Astrocyte of the spinal cord (primary cell): ENCODE measurements at regions not wholly inside any gene's neighbourhood (a gene's known extent, or its start where the extent isn't known, plus 50 kb on each side); places are given as distances from the start of the nearest gene placed in this dataset.

ENCODE experiments used
- DNase-seq: peaks from one replicate; pipeline ENCODE4 v3.0.0; 2011; ENCODE audit warnings: low read depth, low spot score
- H3K4me3 ChIP-seq: 2 replicates; pipeline ENCODE4 v1.5.1; 2011; ENCODE audit warnings: low read depth, mild to moderate bottlenecking, low read length, moderate library complexity
- CTCF ChIP-seq: IDR thresholded peaks from 2 replicates; pipeline ENCODE4 v1.5.1; 2012; ENCODE audit warnings: low read depth, mild to moderate bottlenecking, low read length, inconsistent platforms
- in situ Hi-C: cut with HindIII; loops from 2 replicates; pipeline ENCODE4 v1.10.0; 2017; ENCODE audit warnings: low sequenced_read_pairs

- DNase-seq = no peak
- in situ Hi-C loops = no loop called here
- no peak for TF ChIP-seq CTCF
- no peak overlapping the region for H3K4me3 ChIP-seq
These were observed 127.2 kb upstream of the LHX5 start for GRCh38 chr12:113598815-113599406.

GRCh38 chr12:113594967-113595366, 123.3 kb upstream of the LHX5 start:
- TF ChIP-seq CTCF = no peak
- in situ Hi-C loops = no loop called here
- H3K4me3 ChIP-seq = no peak overlapping the region
- no peak for DNase-seq

- no peak for TF ChIP-seq CTCF
- in situ Hi-C loops = no loop called here
- no peak for DNase-seq
- no peak overlapping the region for H3K4me3 ChIP-seq
These were observed 119.9 kb upstream of the LHX5 start for GRCh38 chr12:113591480-113591974.

- in situ Hi-C loops = no loop called here
- H3K4me3 ChIP-seq = no peak overlapping the region
- no peak for TF ChIP-seq CTCF
These were observed 117.8 kb upstream of the LHX5 start for GRCh38 chr12:113589437-113589836.

GRCh38 chr12:113587720-113588119, 116.0 kb upstream of the LHX5 start:
- no peak for TF ChIP-seq CTCF
- in situ Hi-C loops = no loop called here
- no peak overlapping the region for H3K4me3 ChIP-seq
- DNase-seq = no peak

More at GRCh38 chr12:113589437-113589836, 117.8 kb upstream of the LHX5 start:
- no peak for DNase-seq

- TF ChIP-seq CTCF = no peak
- in situ Hi-C loops = no loop called here
- no peak for DNase-seq
- no peak overlapping the region for H3K4me3 ChIP-seq
These were observed 114.8 kb upstream of the LHX5 start for GRCh38 chr12:113586461-113586860.
